VCaP (cell line): ENCODE measurements at regions not wholly inside any gene's neighbourhood (a gene's known extent, or its start where the extent isn't known, plus 50 kb on each side); places are given as distances from the start of the nearest gene placed in this dataset.

Experiments
- H3K27ac ChIP-seq: fragments of 450-650 bp; 2 replicates; pipeline ENCODE4 v1.5.1; 2017
- TF ChIP-seq, protein P1 (sequence below): fragments of 450-650 bp; conservative IDR thresholded peaks from 2 replicates; pipeline ENCODE4 v1.5.1; 2017; ENCODE audit warnings: mild to moderate bottlenecking, moderate library complexity

DNA sequence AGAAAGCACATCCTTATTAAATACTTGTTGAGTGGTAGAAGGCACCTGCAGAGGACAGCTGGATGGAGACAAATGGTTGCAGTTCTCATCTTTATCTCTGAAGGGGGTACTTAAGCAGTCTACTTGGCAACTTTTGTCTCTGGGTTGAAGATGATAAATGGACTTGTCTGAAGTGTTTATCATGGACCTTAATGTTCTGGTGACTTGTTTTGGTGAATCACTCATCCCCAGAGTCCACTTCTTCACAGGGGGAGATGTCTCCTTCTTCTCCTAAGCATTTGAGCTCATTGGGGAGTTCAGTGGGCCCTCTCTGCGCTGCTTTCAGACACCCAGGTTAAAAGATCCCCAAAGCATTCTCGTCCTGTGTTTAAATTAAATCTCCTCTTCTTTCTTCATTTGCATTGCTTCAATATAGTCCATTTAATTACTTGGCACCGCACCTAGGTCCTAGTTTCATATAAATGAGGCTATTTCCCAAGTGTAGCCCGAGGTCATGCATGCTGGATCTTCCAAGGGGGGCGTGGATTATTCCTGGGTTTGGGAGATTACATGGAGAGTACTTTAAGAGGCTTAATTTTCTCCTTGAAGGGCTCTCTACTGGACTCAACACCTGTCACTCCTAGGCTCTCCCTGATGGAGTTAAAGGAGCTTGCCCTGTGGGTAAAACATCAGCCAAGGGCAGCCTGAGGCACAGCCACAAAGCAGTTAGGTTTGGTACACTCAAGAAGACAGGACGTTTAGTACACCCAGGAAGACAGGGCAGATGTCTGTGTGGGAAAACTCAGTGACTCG lies 239.3 kb upstream of the C2CD4B start:
- H3K27ac ChIP-seq = no peak overlapping the region
- TF ChIP-seq, protein P1, sequence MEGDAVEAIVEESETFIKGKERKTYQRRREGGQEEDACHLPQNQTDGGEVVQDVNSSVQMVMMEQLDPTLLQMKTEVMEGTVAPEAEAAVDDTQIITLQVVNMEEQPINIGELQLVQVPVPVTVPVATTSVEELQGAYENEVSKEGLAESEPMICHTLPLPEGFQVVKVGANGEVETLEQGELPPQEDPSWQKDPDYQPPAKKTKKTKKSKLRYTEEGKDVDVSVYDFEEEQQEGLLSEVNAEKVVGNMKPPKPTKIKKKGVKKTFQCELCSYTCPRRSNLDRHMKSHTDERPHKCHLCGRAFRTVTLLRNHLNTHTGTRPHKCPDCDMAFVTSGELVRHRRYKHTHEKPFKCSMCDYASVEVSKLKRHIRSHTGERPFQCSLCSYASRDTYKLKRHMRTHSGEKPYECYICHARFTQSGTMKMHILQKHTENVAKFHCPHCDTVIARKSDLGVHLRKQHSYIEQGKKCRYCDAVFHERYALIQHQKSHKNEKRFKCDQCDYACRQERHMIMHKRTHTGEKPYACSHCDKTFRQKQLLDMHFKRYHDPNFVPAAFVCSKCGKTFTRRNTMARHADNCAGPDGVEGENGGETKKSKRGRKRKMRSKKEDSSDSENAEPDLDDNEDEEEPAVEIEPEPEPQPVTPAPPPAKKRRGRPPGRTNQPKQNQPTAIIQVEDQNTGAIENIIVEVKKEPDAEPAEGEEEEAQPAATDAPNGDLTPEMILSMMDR = no peak

DNA sequence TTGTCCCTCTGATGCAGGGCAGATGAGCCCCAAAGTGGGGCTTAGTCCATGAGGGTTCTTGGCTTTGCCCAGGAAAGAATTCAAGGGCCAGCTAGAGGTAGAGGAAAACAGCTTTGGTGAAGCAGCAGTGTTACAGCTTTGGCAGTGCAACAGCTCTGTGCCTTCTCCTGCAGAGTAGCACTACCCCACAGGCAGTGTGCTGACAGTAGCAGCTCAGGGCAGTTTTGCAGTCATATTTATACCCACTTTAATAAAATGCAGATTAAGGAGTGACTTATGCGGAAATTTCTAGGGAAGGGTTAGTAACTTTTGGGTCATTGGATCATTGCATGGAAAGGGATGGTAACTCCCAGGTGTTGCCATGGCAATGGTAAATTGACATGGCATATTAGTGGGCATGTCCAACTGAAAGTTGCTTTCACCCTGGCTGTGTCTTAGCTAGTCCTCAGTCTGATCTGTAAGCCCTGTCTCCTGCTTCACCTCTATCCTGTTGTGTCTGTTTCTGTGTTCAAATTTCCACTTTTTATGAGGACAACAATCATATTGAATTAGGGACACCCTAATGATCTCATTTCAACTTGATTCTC lies 241.3 kb upstream of the C2CD4B start:
- TF ChIP-seq, protein P1 = no peak
- H3K27ac ChIP-seq = no peak overlapping the region

DNA sequence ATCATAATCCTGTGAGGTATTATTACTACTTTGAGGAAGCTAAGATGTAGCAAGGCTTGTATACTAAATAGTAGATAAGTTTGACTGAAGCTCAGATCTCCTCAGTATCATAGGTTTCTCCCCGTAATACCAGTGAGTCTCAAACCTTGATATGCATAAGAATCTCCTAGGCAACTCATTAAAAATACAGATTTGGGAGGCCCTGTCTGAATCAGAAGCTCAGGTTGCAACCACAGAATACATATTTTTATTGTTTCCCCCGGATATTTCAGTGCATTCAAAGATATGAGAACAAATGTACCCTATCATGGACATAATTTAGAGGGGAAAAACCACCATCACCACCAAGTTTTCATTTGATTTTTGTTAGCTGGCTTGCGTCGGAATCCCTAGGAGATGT lies 242.1 kb upstream of the C2CD4B start:
- H3K27ac ChIP-seq = no peak overlapping the region
- TF ChIP-seq, protein P1 = no peak

DNA sequence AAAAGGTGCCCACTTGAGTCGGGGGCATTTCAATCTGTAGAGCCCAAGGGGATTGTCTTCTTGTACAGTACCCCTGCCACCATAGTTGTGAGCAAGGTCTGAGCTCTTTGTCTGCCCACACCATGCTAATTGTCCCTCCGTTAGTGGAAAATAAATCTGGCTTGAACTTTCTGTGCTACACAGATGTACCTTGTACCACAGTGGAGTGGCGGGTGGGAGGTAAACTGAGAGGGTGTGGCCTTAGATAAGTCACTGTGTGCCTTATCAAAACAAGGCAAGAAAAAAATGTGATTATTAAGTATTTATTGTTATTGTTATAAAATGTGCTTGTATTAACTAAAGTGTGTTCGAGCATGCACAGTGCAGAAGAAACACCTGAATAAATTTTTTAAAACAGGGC lies 242.9 kb upstream of the C2CD4B start:
- TF ChIP-seq, protein P1 = no peak
- no peak overlapping the region for H3K27ac ChIP-seq

DNA sequence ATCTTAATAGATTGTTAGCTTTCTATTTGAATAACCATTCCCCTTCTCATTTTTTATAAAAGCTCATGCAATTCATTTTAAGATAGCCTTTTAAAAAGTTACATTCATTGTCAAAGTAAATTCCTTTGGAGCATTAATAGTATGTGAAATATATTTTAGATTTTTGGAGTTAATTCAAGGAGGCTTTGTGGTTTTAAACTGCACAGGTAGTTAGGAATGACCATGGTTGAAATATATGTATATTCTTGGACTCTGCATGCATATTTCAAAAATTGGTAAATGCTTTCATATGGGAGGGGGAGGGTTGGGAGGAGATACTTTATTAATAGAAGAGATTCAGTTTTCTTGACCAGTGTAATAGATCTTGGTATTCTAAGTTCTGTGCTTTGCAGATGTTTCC lies 244.4 kb upstream of the C2CD4B start:
- TF ChIP-seq, protein P1 = no peak
- H3K27ac ChIP-seq = no peak overlapping the region

DNA sequence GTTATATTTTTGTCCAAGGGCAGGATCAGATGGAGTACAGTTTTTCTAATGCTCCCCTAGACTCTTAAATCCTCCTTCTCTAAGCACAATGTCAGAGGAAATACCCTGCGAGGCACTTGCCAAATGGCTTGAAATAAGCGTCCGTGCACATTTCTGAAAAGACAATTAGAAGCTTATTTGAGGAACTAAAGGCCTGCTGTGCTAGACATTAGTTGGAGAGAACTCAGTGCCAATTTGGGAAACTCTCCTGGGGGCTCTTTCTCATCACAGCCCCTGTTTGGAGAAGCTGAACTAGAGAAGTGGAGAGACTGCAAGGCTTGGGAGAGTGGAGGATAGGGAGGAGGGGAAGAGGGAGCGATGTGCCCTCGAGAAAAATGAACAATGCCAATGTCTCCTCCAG lies 247.6 kb upstream of the C2CD4B start:
- H3K27ac ChIP-seq = no peak overlapping the region
- TF ChIP-seq, protein P1 = no peak

DNA sequence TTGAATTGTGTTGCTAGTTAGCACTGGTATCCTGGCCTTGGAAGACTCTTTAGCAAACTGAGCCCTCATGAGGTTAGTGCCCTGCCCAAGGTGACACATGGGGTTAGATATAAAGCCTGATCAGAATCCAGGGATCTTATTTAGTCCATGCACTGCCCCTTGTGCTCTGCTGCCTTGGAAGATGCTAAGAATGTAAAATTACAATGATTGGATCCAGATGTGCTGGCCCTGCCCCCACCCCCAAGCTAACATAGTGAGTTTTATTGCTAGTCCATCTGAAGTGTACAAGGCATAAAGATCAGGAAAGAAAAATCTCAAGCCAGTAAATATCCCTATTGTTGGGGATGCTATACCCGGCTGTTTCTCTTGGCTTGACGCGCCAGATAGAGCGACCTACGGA lies 248.1 kb upstream of the C2CD4B start:
- TF ChIP-seq, protein P1 = no peak
- H3K27ac ChIP-seq = no peak overlapping the region
